ENCODE measurements at regions not wholly inside any gene's neighbourhood (a gene's known extent, or its start where the extent isn't known, plus 50 kb on each side); places are given as distances from the start of the nearest gene placed in this dataset.
"Not testable (repeated sequence)": the region's sequence is repeated elsewhere in the genome, so short reads cannot be mapped to it uniquely, and the experiment has no call there.

DNA sequence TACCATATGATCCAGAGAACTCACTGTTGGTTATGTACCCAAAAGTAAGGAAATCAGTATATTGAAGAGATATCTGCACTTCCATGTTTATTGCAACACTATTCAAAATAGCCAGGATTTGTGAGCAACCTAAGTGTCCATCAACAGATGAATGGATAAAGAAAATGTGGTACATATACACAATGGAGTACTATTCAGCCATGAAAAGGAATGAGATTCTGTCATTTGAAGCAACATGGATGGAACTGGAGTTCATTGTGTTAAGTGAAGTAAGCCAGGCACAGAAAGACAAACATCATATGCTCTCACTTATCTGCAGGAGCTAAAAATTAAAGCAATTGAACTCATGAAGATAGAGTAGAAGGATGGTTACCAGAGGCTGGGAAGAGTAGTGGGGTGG is 510.5 kb downstream of the KLHL13 start:
- TF ChIP-seq, protein P1, sequence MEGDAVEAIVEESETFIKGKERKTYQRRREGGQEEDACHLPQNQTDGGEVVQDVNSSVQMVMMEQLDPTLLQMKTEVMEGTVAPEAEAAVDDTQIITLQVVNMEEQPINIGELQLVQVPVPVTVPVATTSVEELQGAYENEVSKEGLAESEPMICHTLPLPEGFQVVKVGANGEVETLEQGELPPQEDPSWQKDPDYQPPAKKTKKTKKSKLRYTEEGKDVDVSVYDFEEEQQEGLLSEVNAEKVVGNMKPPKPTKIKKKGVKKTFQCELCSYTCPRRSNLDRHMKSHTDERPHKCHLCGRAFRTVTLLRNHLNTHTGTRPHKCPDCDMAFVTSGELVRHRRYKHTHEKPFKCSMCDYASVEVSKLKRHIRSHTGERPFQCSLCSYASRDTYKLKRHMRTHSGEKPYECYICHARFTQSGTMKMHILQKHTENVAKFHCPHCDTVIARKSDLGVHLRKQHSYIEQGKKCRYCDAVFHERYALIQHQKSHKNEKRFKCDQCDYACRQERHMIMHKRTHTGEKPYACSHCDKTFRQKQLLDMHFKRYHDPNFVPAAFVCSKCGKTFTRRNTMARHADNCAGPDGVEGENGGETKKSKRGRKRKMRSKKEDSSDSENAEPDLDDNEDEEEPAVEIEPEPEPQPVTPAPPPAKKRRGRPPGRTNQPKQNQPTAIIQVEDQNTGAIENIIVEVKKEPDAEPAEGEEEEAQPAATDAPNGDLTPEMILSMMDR (conservative IDR thresholded peaks at IDR 0.05; ENCODE audit: low read length) = not testable (repeated sequence)
- TF ChIP-seq EZH2phosphoT487 (IDR thresholded peaks at IDR 0.05; ENCODE audit: borderline replicate concordance) = not testable (repeated sequence)
